ENCODE measurements at regions not wholly inside any gene's neighbourhood (a gene's known extent, or its start where the extent isn't known, plus 50 kb on each side); places are given as distances from the start of the nearest gene placed in this dataset.

DNA sequence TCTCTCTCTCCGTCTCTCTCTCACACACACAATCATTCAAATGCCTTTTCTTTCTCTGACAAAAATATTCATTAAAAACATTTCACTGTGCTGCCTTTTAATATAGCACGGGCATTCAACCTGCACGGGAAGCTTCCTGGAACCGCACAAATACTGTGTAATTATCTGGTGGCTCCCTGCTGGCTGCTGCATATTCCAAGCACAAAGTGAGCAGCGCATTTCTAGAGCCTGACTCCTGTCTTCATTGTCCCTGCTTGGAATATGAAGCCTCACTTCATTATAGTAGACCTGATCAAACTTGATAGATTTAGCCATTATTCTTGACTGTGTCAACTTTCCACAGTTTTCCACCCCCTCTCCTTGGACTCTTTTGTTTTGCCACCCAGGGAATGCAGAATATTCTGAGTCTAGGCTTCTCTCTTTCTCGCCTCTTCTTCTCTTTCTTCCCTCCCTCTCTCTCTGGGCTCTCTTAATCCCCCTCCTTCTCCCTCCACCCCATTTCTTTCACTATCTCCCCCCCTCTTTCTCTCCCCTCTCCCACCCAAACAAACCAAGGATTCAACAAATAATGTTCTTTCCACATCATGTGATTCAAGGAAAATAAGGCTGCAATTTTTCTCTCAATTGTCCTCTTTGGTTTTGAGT lies 672.1 kb upstream of the FANCL start:
- Mint-ChIP-seq H3K27me3 (ENCODE audit: low read depth) (no peaks in the 10 kb centered on the region), H3K9me3 (no peaks in the 10 kb centered on the region), H3K36me3 (ENCODE audit: low read depth) (no peaks in the 10 kb centered on the region), H3K4me1 (peaks cover 7% of the 10 kb centered on the region), H3K27ac (no peak overlapping the region), H3K4me3 (no peak overlapping the region)
- TF ChIP-seq, protein P1, sequence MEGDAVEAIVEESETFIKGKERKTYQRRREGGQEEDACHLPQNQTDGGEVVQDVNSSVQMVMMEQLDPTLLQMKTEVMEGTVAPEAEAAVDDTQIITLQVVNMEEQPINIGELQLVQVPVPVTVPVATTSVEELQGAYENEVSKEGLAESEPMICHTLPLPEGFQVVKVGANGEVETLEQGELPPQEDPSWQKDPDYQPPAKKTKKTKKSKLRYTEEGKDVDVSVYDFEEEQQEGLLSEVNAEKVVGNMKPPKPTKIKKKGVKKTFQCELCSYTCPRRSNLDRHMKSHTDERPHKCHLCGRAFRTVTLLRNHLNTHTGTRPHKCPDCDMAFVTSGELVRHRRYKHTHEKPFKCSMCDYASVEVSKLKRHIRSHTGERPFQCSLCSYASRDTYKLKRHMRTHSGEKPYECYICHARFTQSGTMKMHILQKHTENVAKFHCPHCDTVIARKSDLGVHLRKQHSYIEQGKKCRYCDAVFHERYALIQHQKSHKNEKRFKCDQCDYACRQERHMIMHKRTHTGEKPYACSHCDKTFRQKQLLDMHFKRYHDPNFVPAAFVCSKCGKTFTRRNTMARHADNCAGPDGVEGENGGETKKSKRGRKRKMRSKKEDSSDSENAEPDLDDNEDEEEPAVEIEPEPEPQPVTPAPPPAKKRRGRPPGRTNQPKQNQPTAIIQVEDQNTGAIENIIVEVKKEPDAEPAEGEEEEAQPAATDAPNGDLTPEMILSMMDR (IDR thresholded peaks at IDR 0.05; ENCODE audit: unreplicated experiment in 3 of 3) = no peak

DNA sequence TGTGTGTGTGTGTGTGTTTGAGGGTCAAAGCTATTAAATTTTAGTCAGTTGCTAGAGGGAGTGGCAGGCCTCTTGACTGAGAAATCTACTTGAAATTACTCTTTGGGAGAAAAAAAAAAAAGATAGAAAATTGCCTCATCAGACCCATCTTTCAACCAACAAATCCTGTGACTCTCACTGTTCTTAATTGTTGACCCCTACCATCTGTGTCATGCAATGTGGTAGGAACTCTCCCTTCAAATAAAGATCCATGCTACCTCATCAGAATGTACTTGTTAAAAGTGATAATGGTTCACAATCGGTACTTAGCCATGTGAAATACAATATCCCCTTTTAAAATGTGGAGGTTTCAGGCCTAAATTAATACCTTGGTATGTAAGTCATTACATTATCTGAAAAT lies 670.8 kb upstream of the FANCL start:
- H3K27ac Mint-ChIP-seq = no peak overlapping the region
- peaks cover 7% of the 10 kb centered on the region for H3K4me1 Mint-ChIP-seq
- H3K9me3 Mint-ChIP-seq = no peaks in the 10 kb centered on the region
- no peaks in the 10 kb centered on the region for H3K27me3 Mint-ChIP-seq (ENCODE audit: low read depth)
- no peaks in the 10 kb centered on the region for H3K36me3 Mint-ChIP-seq (ENCODE audit: low read depth)
- TF ChIP-seq, protein P1 (IDR thresholded peaks at IDR 0.05; ENCODE audit: unreplicated experiment in 3 of 3) = no peak
- H3K4me3 Mint-ChIP-seq = no peak overlapping the region

DNA sequence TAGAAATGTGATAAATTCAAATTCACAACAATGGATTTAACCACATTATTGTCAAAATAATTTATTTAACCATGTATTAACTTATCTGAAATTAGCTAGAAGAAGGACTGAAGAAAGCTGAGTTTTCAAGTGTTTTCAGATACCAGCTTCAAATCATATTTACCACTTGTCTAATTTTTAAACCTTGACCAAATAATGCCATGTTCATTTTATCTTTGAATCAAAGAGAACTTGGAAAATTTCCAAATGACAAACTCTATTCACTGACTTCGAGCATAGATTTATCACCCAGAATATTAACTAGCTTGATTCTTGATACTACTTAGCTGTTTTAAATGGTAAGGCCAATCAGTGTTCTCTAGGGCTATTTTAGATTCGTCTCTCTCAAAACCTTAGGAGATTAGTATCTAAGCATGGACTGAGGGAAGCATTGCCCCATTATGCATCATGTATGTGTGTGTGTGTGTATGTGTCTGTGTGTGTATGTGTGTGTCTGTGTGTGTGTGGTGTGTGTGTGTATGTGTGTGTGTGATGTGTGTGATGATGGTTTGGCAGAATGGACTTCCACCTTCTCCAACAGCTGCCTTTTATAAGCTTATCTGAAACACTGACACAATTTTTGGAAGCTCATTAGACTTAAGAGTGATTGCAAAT lies 667.5 kb upstream of the FANCL start:
- H3K27me3 Mint-ChIP-seq (ENCODE audit: low read depth) = peaks cover 4% of the 10 kb centered on the region
- no peaks in the 10 kb centered on the region for H3K4me1 Mint-ChIP-seq
- no peaks in the 10 kb centered on the region for H3K36me3 Mint-ChIP-seq (ENCODE audit: low read depth)
- H3K9me3 Mint-ChIP-seq = no peaks in the 10 kb centered on the region
- H3K27ac Mint-ChIP-seq = no peak overlapping the region
- no peak overlapping the region for H3K4me3 Mint-ChIP-seq
- TF ChIP-seq, protein P1 (IDR thresholded peaks at IDR 0.05; ENCODE audit: unreplicated experiment in 3 of 3) = no peak

DNA sequence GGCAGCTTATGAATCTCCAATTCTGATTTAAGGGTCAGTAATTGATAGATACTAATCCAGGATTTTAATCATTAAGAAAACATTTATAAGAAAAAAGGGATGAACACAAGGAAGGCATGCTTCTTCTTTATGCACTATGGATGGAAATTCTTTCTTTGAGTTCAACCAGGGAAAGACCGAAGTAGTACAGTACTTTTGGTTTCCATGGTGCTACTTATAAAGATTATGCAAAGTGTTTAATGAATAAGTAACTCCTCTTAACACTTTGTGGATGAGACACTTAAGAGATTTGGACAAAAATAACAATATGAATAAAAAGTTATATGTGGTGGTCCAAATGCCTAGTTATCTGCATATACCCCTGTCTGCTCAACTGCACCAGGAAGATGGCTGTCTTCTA lies 666.5 kb upstream of the FANCL start:
- TF ChIP-seq, protein P1 (IDR thresholded peaks at IDR 0.05; ENCODE audit: unreplicated experiment in 3 of 3) = no peak
- no peak overlapping the region for H3K4me3 Mint-ChIP-seq
- H3K36me3 Mint-ChIP-seq (ENCODE audit: low read depth) = no peaks in the 10 kb centered on the region
- H3K27me3 Mint-ChIP-seq (ENCODE audit: low read depth) = peaks cover 4% of the 10 kb centered on the region
- H3K9me3 Mint-ChIP-seq = no peaks in the 10 kb centered on the region
- H3K4me1 Mint-ChIP-seq = no peaks in the 10 kb centered on the region
- no peak overlapping the region for H3K27ac Mint-ChIP-seq

DNA sequence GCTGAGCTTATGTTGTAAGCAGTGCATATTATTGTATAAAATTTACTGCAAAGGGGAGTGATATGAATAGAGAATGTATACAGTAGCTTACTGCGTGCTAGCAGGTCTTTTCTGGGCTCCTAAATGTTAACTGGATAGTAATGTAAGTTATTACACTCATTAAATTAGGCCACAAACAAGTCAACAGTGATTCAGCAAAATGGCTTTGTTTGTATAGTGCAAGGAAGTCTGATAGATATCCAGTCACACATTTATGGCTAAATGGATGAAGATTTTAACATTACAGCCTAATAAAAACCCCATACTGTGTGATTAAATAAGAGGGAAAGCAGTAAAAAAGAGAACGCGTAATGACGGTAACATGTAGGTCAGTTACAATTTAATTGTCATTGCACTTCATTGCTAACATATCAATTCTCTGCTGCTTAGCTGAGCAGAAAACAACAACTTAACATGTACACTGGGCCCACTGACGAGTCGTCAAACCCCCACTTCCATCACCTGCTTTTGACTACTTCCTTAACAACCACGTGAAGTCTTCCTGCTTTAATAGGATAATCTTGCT lies 665.0 kb upstream of the FANCL start:
- Mint-ChIP-seq H3K27me3 (ENCODE audit: low read depth) (peaks cover 4% of the 10 kb centered on the region), H3K36me3 (ENCODE audit: low read depth) (no peaks in the 10 kb centered on the region), H3K4me1 (no peaks in the 10 kb centered on the region), H3K9me3 (no peaks in the 10 kb centered on the region), H3K27ac (no peak overlapping the region), H3K4me3 (no peak overlapping the region)
- TF ChIP-seq, protein P1 (IDR thresholded peaks at IDR 0.05; ENCODE audit: unreplicated experiment in 3 of 3) = no peak

Data from nephron (organoid).